TTC549 (cell line): ENCODE measurements at regions not wholly inside any gene's neighbourhood (a gene's known extent, or its start where the extent isn't known, plus 50 kb on each side); places are given as distances from the start of the nearest gene placed in this dataset.
"Not testable (repeated sequence)": the region's sequence is repeated elsewhere in the genome, so short reads cannot be mapped to it uniquely, and the experiment has no call there.

Experiments
- FAIRE-seq: peaks from 2 replicates; lab custom pipeline; 2012; peaks lifted over from hg19 to GRCh38; lab: Jason Lieb, UNC

- FAIRE-seq: no peak
Observed at GRCh38 chr21:20272791-20273362, 725.3 kb upstream of the NCAM2 start.

- FAIRE-seq: no peak
Observed at GRCh38 chr21:20276377-20276776, 721.8 kb upstream of the NCAM2 start.

GRCh38 chr21:20276954-20277353, 721.3 kb upstream of the NCAM2 start:
- FAIRE-seq: no peak

DNA sequence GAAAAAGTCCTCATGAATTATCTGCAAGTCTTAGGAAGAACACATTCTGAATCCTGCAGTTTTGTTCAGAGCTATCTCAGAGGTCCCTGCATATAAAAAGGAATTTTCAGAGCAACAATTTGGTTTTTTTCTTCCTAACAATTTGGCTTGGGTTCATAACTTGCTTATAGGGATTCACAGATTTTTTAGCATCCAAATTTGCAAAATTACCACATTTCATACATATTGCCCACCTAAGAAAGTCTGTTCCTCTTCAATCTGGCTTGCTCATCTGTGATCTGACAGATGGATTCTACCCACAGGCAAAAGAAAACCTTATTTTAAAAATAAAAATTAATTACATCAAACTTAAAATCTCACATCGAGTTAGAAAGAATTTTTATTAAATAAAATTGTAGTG, 714.4 kb upstream of the NCAM2 start:
- FAIRE-seq: no peak

GRCh38 chr21:20292280-20292679, 705.9 kb upstream of the NCAM2 start:
- FAIRE-seq: no peak

GRCh38 chr21:20292854-20293253, 705.4 kb upstream of the NCAM2 start:
- FAIRE-seq: not testable (repeated sequence)

DNA sequence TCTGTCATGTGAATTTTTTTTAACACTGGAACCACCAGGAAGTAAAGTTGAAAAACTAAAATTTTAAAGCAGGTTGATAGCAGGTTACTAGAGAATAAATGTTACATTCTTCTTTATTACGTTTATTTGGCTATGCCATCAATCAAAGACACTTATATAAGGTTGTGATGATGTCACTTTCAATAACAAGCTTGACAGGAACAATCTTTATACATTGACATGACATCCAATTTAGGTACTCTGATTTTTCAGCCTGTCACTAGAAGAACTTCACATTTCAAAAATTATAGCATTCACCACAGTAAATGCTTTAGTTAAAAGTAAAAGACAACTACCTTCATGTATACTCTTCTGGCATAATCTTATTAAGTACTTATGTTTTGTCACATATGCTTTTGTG, 696.8 kb upstream of the NCAM2 start:
- FAIRE-seq: no peak

- no peak for FAIRE-seq
Observed at GRCh38 chr21:20302084-20302483, 696.1 kb upstream of the NCAM2 start.

DNA sequence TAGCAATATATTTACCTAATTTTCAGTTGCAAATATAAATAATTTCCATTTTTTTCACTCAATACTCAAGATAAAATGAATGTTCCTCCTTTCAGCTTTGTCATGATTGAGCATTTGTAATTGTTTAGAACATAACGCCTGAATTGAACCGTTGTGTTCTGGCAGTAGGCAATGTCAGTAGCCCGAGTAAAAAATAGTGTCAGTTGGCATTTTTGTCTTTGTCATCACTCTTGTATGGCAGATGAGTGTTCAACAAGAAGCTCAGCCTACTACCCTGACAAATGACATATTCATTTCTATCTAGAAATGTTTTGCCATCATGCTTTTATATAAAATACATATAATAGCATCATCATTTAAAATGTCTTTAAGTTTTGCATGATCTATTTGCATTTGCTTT, 691.4 kb upstream of the NCAM2 start:
- no peak for FAIRE-seq

GRCh38 chr21:20308586-20309315, 689.5 kb upstream of the NCAM2 start:
- FAIRE-seq: no peak

DNA sequence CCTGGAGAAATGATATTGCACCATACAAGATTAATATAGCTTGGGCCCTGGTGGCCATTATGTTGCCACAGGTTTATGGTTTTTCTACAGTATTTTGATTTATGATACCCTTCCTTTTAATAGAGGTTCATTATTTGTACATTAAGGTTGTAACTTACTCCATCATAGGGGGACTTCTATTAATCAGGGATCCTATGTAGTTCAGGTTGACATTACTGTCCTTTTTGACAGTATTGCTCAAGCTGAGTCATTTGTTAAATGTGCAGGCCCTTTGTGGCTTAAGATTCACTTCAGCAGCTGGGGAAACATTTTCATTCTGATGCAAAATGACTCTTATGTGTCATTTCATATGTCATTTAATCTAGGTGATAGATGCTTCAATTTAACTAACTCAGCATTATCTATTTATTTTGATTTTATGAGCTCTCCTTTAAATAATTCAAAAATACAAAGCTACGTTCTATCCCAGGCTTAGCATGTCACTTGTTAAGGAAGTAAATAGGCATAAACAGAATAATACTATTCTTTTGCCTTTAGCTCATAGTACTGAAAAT, 686.9 kb upstream of the NCAM2 start:
- FAIRE-seq: no peak

DNA sequence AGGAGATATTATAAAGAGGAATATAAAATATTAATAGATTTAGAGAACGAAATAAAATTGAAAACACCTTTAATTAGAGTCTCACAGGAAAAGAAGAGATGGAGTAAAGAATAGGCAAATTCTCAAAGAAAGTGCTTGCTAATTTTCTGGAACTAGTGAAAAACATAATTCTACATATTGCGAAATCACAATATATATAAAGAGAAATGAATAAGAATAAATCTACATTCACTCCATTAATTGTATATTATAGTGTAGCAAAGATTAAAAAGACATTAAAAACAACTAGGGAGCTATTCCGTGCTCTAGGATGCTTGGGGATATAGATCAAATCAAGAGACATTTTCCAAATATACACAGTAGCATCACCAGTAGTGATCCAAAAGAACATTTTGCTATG, 685.2 kb upstream of the NCAM2 start:
- FAIRE-seq: no peak

DNA sequence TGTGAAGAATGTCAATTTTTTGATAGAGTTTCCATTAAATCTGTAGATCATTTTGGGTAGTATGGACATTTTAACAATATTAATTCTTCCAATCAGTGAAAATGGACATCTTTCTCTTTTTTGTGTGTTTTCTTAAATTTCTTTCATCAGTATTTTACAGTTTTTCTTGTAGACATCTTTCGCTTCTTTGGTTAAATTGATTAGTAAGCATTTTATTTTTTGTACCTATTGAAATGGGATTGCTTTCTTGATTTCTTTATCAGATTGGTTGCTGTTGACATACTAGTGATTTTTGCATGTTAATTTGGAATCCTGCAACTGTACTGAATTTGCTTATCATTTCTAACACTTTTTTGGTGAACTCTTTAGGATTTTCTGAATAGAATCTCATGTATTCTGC, 683.2 kb upstream of the NCAM2 start:
- no peak for FAIRE-seq

- FAIRE-seq: no peak
Observed at GRCh38 chr21:20329636-20330035, 668.6 kb upstream of the NCAM2 start.

- FAIRE-seq: no peak
Observed at GRCh38 chr21:20330652-20331051, 667.6 kb upstream of the NCAM2 start.

GRCh38 chr21:20334585-20334984, 663.6 kb upstream of the NCAM2 start:
- FAIRE-seq: no peak

DNA sequence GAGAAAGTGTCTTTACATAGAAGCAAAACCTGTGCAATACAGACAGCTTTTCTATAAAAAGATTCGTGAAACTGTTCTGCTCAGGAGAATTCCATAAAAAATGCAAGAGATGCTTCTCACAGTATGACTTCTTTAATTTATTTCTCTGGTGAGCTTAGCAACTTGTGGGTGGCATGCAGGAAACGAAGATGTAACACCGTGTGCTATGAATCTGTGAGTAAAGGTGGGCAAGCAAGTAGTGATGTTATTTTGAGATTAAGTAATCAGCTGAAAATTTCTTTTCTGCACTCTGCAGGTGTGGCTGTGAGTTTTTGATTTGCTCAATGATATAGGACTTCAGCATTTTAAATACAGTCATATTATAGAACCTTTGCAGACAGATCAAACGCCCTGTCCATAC, 656.8 kb upstream of the NCAM2 start:
- FAIRE-seq: no peak

GRCh38 chr21:20343186-20343585, 655.0 kb upstream of the NCAM2 start:
- FAIRE-seq: no peak

DNA sequence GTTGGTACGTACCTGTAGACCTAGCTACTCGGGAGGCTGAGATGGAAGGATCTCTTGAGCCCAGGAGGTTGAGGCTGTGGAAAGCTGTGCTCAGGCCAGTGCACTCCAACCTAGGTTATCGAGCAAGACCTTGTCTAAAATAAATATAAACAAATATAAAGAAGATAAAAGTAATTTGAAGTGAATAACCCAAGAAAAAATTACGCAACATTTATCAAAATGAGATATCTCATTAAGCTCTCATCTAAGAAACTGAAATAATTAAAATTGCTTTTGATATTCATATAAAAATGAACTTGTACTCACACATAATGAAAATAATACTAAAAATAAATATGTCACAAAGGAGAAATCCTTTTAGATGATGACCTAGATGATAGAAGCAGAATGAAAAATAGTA, 647.1 kb upstream of the NCAM2 start:
- FAIRE-seq: no peak

DNA sequence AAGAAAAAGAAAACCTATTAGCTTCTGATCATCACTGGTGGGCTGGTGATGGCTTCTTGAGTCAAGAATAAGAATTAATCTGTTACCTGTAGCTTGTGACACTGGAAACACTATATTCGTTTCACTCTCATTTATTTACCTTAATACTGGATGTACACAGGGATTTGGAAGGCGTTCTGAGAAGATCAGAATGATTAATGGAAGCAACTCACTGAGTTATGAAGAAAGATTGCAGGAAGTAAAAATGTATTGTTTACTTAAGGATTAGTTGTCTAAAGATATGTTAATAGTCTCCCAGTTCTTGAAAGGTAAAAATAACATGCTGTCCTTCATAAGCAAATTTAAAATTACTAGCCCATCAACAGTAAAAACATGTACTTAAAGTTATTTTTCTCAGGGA, 644.9 kb upstream of the NCAM2 start:
- FAIRE-seq: no peak

- FAIRE-seq: no peak
Observed at GRCh38 chr21:20373031-20373430, 625.2 kb upstream of the NCAM2 start.

DNA sequence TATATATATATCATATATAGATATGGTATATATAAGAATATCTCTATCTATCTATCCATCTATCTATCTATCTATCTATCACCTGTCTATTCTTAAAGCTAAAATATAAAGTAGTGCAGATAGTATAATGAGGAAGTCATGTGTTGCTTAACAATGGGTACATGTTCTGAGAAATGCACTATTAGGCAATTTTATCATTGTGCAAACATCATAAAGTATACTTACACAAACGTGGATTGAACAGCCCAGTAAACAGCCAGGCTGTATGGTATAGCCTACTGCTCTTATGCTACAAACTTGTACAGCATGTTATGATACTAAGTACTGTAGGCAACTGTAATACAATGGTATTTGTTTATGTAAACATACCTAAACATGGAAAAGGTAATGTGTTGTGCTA, 621.0 kb upstream of the NCAM2 start:
- no peak for FAIRE-seq

GRCh38 chr21:20388400-20388799, 609.8 kb upstream of the NCAM2 start:
- no peak for FAIRE-seq

GRCh38 chr21:20396798-20397197, 601.4 kb upstream of the NCAM2 start:
- FAIRE-seq: no peak
